PFSK-1 (cell line): ENCODE measurements at regions not wholly inside any gene's neighbourhood (a gene's known extent, or its start where the extent isn't known, plus 50 kb on each side); places are given as distances from the start of the nearest gene placed in this dataset.

Experiments
- FOXP2 ChIP-seq: optimal IDR thresholded peaks from 2 replicates; pipeline ENCODE3; 2011; ENCODE audit warnings: borderline replicate concordance, control low read depth, inconsistent platforms; ENCODE audit not compliant: insufficient read depth; ENCODE audit errors: extremely low read length, extremely low read depth
- POLR2AphosphoS5 ChIP-seq: IDR thresholded peaks from 2 replicates; pipeline ENCODE4 v1.6.1; 2012; ENCODE audit warnings: low read depth, mild to moderate bottlenecking, control low read depth, low read length, moderate library complexity
- REST ChIP-seq, 2 experiments: IDR thresholded peaks; 2 replicates each; pipeline versions ENCODE4 v1.6.1 to v1.8.0; 2011 to 2012; ENCODE audit warnings: low read depth in 2 of 2, low read length in 2 of 2, control low read depth in 1 of 2, inconsistent platforms in 1 of 2, mild to moderate bottlenecking in 1 of 2, moderate library complexity in 1 of 2; ENCODE audit not compliant: insufficient read depth in 1 of 2
- SIN3A ChIP-seq: IDR thresholded peaks from 2 replicates; pipeline ENCODE4 v1.6.1; 2012; ENCODE audit warnings: mild to moderate bottlenecking, low read length, moderate library complexity, borderline replicate concordance; ENCODE audit not compliant: insufficient read depth
- TAF1 ChIP-seq: IDR thresholded peaks from 2 replicates; pipeline ENCODE4 v1.6.1; 2012; ENCODE audit warnings: low read length, control low read depth, borderline replicate concordance; ENCODE audit not compliant: insufficient read depth

DNA sequence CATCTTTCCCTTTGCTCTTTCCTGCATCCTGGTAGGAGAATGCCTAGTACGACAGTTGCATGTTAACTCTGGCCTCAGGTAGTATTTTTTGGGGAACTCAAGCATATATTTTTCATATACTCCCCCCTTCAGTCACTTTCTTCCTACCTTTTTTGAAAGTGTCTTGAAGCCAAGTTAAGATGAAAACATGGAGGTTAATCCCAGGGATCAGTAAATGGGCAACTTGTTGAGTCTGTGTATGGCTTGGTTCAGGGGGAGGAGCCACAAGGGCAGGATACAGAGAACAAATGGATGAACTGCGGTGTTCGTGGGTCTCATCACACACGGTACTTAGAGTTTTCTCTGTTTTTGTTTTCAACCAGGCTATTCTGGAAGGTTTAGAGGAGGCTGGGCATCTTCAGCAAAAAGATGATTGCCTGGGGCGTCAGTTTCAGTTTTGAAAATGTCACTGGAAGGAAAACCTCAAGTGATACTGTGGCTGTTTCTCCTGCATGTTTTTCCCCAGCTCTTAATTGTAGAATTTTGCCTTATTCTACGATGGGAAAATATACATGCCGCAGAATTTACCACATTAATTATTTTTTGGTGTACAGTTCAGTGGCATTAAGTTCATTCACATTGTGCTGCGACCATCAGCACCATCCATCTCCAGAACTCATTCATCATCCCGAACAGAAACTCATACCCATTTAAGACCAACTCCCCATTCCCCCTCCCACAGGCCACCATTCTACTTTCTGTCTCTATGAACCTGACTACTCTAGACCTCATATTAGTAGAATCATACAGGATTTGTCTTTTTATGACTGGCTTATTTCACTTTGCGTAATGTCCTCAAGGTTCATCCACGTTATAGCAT is 71.5 kb downstream of the MAP10 start:
- TF ChIP-seq REST (IDR thresholded peaks at IDR 0.05; ENCODE audit: insufficient read depth in 1 of 2, low read depth in 2 of 2, low read length in 2 of 2) (no peak), SIN3A (no peak), POLR2AphosphoS5 (no peak), TAF1 (no peak), FOXP2 (no peak)

GRCh38 chr1:232877365-232878028 is 72.3 kb downstream of the MAP10 start:
- no peak for TF ChIP-seq SIN3A
- no peak for TF ChIP-seq POLR2AphosphoS5
- TF ChIP-seq REST (IDR thresholded peaks at IDR 0.05; ENCODE audit: insufficient read depth in 1 of 2, low read depth in 2 of 2, low read length in 2 of 2): no peak

DNA sequence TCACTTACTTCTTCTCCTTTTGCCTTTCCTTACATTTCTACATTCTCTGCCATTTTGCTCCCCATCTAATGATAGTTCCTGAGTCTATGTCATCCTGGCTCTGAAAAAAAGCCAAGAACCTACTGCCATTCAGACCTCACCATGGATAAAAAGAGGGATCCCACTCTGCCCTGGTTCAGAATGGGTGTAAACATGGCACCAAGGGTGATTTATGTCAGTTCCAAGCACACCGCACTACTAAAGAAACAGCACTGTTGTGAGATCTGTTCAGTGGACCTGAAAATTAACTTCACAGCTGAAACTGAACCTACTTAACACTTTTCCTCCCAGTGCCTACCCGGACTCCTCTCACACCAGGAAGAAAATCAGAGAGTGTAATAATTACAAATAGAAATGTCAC is 72.3 kb upstream of the NTPCR start:
- TF ChIP-seq TAF1 (no peak), POLR2AphosphoS5 (no peak), REST (IDR thresholded peaks at IDR 0.05; ENCODE audit: insufficient read depth in 1 of 2, low read depth in 2 of 2, low read length in 2 of 2) (no peak), SIN3A (no peak), FOXP2 (no peak)

DNA sequence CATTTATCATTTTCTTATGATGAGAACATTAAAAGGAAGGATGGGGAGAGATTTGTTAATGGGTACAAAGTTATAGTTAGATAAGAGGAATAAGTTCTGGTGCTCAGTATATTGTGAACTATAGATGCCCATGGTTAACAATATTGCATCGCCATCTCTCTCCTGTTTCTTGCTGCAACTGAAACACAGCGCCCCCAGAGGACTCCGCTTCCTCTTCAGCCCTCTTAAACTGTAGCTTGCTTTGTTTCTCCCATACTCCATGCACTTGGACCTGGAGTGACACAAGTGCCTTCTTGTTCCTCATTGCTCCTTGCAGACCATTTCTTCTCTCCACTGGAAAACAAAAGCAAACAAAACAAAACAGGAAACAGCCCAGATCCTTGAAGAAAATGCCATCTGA is 70.1 kb upstream of the NTPCR start:
- TF ChIP-seq POLR2AphosphoS5 (no peak), TAF1 (no peak), REST (IDR thresholded peaks at IDR 0.05; ENCODE audit: insufficient read depth in 1 of 2, low read depth in 2 of 2, low read length in 2 of 2) (no peak)
